H1 (cell line): ENCODE measurements at regions not wholly inside any gene's neighbourhood (a gene's known extent, or its start where the extent isn't known, plus 50 kb on each side); places are given as distances from the start of the nearest gene placed in this dataset.

ENCODE experiments used
- CTCF ChIA-PET: fragments of 300-600 bp; sonication (Branson Sonifier 250); formaldehyde crosslinking; loops from one replicate; lab custom pipeline; 2021; ENCODE audit not compliant: partially characterized antibody; lab: Charles Lee
- POLR2A ChIA-PET: fragments of 300-600 bp; sonication (Branson Sonifier 250); formaldehyde crosslinking; loops from one replicate; lab custom pipeline; 2021; ENCODE audit warnings: inconsistent platforms; ENCODE audit not compliant: partially characterized antibody; lab: Charles Lee
- DNase-seq, 2 experiments: peaks; one replicate each; pipeline versions ENCODE4 v3.0.0 to v3.0.0-alpha.2; 2010 to 2022; ENCODE audit warnings: low spot score in 2 of 2, low read depth in 1 of 2, mixed read lengths in 1 of 2
- FAIRE-seq: peaks from 2 replicates; lab custom pipeline; 2011; peaks lifted over from hg19 to GRCh38; lab: Jason Lieb, UNC
- H2AFZ ChIP-seq: 2 replicates; pipeline ENCODE4 v1.8.1; 2012; ENCODE audit warnings: low read length, inconsistent platforms
- H2AK5ac ChIP-seq: 2 replicates; pipeline ENCODE4 v1.6.1; 2013; ENCODE audit warnings: low read depth, low read length
- H2BK120ac ChIP-seq: replicated peaks from 2 replicates; pipeline ENCODE3; 2013; ENCODE audit warnings: low read depth, low read length, inconsistent platforms
- H2BK12ac ChIP-seq: 2 replicates; pipeline ENCODE4 v1.6.1; 2013; ENCODE audit warnings: low read depth, low read length
- H2BK15ac ChIP-seq: 2 replicates; pipeline ENCODE4 v1.6.1; 2013; ENCODE audit warnings: low read length
- H2BK20ac ChIP-seq: 2 replicates; pipeline ENCODE4 v1.6.1; 2013; ENCODE audit warnings: low read length
- H2BK5ac ChIP-seq: 2 replicates; pipeline ENCODE4 v1.6.1; 2013; ENCODE audit warnings: low read depth, low read length
- H3K14ac ChIP-seq: 2 replicates; pipeline ENCODE4 v1.6.1; 2013; ENCODE audit warnings: inconsistent platforms; ENCODE audit not compliant: insufficient read length
- H3K18ac ChIP-seq: 2 replicates; pipeline ENCODE4 v1.6.1; 2013; ENCODE audit warnings: low read length; ENCODE audit errors: extremely low read depth
- H3K23ac ChIP-seq: 2 replicates; pipeline ENCODE4 v1.6.1; 2013; ENCODE audit warnings: inconsistent platforms; ENCODE audit not compliant: insufficient read length
- H3K23me2 ChIP-seq: 2 replicates; pipeline ENCODE4 v1.6.1; 2013; ENCODE audit warnings: low read depth, low read length
- H3K27ac ChIP-seq: 2 replicates; pipeline ENCODE4 v1.6.1; 2011; ENCODE audit warnings: low read depth, low read length, inconsistent platforms
- H3K27me3 ChIP-seq, 4 experiments: replicated peaks in 1 of 4; 1 replicate in 1 of 4; 2 replicates in 3 of 4; pipeline versions ENCODE4 v1.6.1 to v1.8.1; 2011 to 2013; ENCODE audit warnings: low read length in 3 of 4, mild to moderate bottlenecking in 3 of 4, inconsistent platforms in 2 of 4, mixed read lengths in 2 of 4, moderate library complexity in 1 of 4; ENCODE audit not compliant: control insufficient read depth in 3 of 4, insufficient read depth in 3 of 4; ENCODE audit errors: extremely low read depth in 1 of 4
- H3K36me3 ChIP-seq, 4 experiments: 2 replicates each; pipeline versions ENCODE4 v1.6.1 to v1.8.1; 2011 to 2013; ENCODE audit warnings: mild to moderate bottlenecking in 4 of 4, low read length in 3 of 4, moderate library complexity in 2 of 4, control low read depth in 1 of 4, inconsistent platforms in 1 of 4; ENCODE audit not compliant: insufficient read depth in 4 of 4, control insufficient read depth in 2 of 4
- H3K4ac ChIP-seq: replicated peaks from 2 replicates; pipeline ENCODE3; 2013; ENCODE audit warnings: low read length, low read depth, mixed read lengths, inconsistent platforms; ENCODE audit not compliant: insufficient read length
- H3K4me1 ChIP-seq, 4 experiments: replicated peaks in 1 of 4; 1 replicate in 1 of 4; 2 replicates in 3 of 4; pipeline versions ENCODE4 v1.6.1 to v1.8.1; 2011 to 2013; ENCODE audit warnings: low read length in 3 of 4, inconsistent platforms in 2 of 4, mixed read lengths in 1 of 4; ENCODE audit not compliant: insufficient read depth in 4 of 4, control insufficient read depth in 3 of 4
- H3K4me2 ChIP-seq, 2 experiments: 2 replicates each; pipeline versions ENCODE4 v1.6.1 to v1.8.1; 2011 to 2013; ENCODE audit warnings: low read depth in 2 of 2, low read length in 2 of 2, control low read depth in 1 of 2, inconsistent platforms in 1 of 2, mild to moderate bottlenecking in 1 of 2; ENCODE audit not compliant: insufficient read depth in 1 of 2
- H3K4me3 ChIP-seq, 4 experiments: fragments of 200-600, 300-600 bp in 1 of 4; sonication (generic), shearing (Covaris generic), sonication (Bioruptor Twin) in 1 of 4; 2 replicates each; pipeline versions ENCODE4 v1.5.1 to v1.8.1; 2011 to 2016; ENCODE audit warnings: low read length in 4 of 4, low read depth in 3 of 4, control low read depth in 2 of 4, inconsistent platforms in 2 of 4, mild to moderate bottlenecking in 2 of 4, mixed read lengths in 1 of 4, moderate library complexity in 1 of 4; ENCODE audit not compliant: insufficient read depth in 2 of 4; ENCODE audit errors: extremely low read depth in 1 of 4
- H3K56ac ChIP-seq: replicated peaks from 2 replicates; pipeline ENCODE3; 2013; ENCODE audit warnings: low read depth, mild to moderate bottlenecking, mixed read lengths, low read length, inconsistent platforms; ENCODE audit not compliant: insufficient read length
- H3K79me1 ChIP-seq: 2 replicates; pipeline ENCODE4 v1.6.1; 2013; ENCODE audit warnings: low read depth, low read length, control low read depth
- H3K79me2 ChIP-seq, 2 experiments: 2 replicates each; pipeline versions ENCODE4 v1.6.1 to v1.8.1; 2012 to 2013; ENCODE audit warnings: low read length in 2 of 2, mild to moderate bottlenecking in 2 of 2, inconsistent platforms in 1 of 2; ENCODE audit not compliant: insufficient read depth in 2 of 2, control insufficient read depth in 1 of 2
- H3K9ac ChIP-seq, 4 experiments: replicated peaks in 1 of 4; 1 replicate in 1 of 4; 2 replicates in 3 of 4; pipeline versions ENCODE4 v1.6.1 to v1.8.1; 2011 to 2013; ENCODE audit warnings: low read depth in 3 of 4, low read length in 3 of 4, control low read depth in 2 of 4, mild to moderate bottlenecking in 2 of 4, moderate library complexity in 2 of 4, inconsistent platforms in 1 of 4; ENCODE audit errors: extremely low read depth in 1 of 4
- H3K9me3 ChIP-seq, 2 experiments: 2 replicates each; pipeline versions ENCODE4 v1.6.1 to v1.8.1; 2012 to 2013; ENCODE audit warnings: mild to moderate bottlenecking in 2 of 2, moderate library complexity in 2 of 2, control low read depth in 1 of 2, inconsistent platforms in 1 of 2, low read depth in 1 of 2, low read length in 1 of 2, mixed read lengths in 1 of 2; ENCODE audit not compliant: insufficient read depth in 2 of 2
- H4K20me1 ChIP-seq, 2 experiments: replicated peaks in 1 of 2; 2 replicates each; pipeline versions ENCODE3 to v1.8.1; 2011 to 2013; ENCODE audit warnings: inconsistent platforms in 2 of 2, low read length in 2 of 2, mild to moderate bottlenecking in 1 of 2; ENCODE audit not compliant: insufficient read depth in 2 of 2, control insufficient read depth in 1 of 2
- H4K5ac ChIP-seq: 2 replicates; pipeline ENCODE4 v1.6.1; 2013; ENCODE audit warnings: low read length, low read depth, mixed read lengths, inconsistent platforms; ENCODE audit not compliant: insufficient read length
- H4K8ac ChIP-seq: 2 replicates; pipeline ENCODE4 v1.8.0; 2013; ENCODE audit warnings: mild to moderate bottlenecking, moderate library complexity, low read length, inconsistent platforms; ENCODE audit not compliant: insufficient read depth; ENCODE audit errors: extremely low read depth
- H4K91ac ChIP-seq: replicated peaks from 2 replicates; pipeline ENCODE3; 2013; ENCODE audit warnings: low read length, mixed read lengths, inconsistent platforms; ENCODE audit not compliant: insufficient read length
- BACH1 ChIP-seq: IDR thresholded peaks from 2 replicates; pipeline ENCODE4 v1.6.1; 2012; ENCODE audit warnings: low read length, improper control_type of control experiment
- CREB1 ChIP-seq: IDR thresholded peaks from 2 replicates; pipeline ENCODE4 v1.6.1; 2012; ENCODE audit warnings: inconsistent platforms
- E2F6 ChIP-seq: IDR thresholded peaks from 2 replicates; pipeline ENCODE4 v1.6.1; 2012; ENCODE audit warnings: inconsistent platforms
- KDM5A ChIP-seq: fragments of 200-600 bp; IDR thresholded peaks from 2 replicates; pipeline ENCODE4 v1.7.1; 2012; ENCODE audit warnings: mild to moderate bottlenecking, low read length, inconsistent platforms, mixed read lengths
- RNF2 ChIP-seq: fragments of 200-900, 300-1000 bp; sonication (generic); IDR thresholded peaks from 2 replicates; pipeline ENCODE4 v1.7.1; 2016; ENCODE audit warnings: borderline replicate concordance, low read depth, mild to moderate bottlenecking, antibody characterized with exemption, low read length; ENCODE audit not compliant: poor library complexity, severe bottlenecking; ENCODE audit errors: missing control alignments
- SIN3A ChIP-seq, 2 experiments: IDR thresholded peaks in 1 of 2; conservative IDR thresholded peaks in 1 of 2; 2 replicates each; pipeline ENCODE4 v1.6.1; 2011 to 2012; ENCODE audit warnings: low read length in 2 of 2, improper control_type of control experiment in 1 of 2, low read depth in 1 of 2, mild to moderate bottlenecking in 1 of 2
- ZNF274 ChIP-seq: IDR thresholded peaks from 2 replicates; pipeline ENCODE4 v1.7.0; 2012; ENCODE audit warnings: low read length, borderline replicate concordance; ENCODE audit errors: extremely low read depth
- WGBS, 2 experiments: shearing (Covaris generic) in 1 of 2; methylation state at CpG; one replicate each; pipeline versions ENCODE4 v1.1.6 to v1.1.7; 2013 to 2015; ENCODE audit warnings: low lambda C conversion rate in 2 of 2, mixed read lengths in 2 of 2, inconsistent platforms in 1 of 2, low coverage in 1 of 2, missing lambda C conversion rate in 1 of 2; ENCODE audit not compliant: insufficient replicate concordance in 2 of 2, insufficient coverage in 1 of 2, insufficient read length in 1 of 2; ENCODE audit errors: extremely low coverage in 1 of 2, missing lambda C conversion rate in 1 of 2; 5-methylcytosine and 5-hydroxymethylcytosine counted together

GRCh38 chr1:98437011-98437410 lies 224.5 kb upstream of the SNX7 start:
- TF ChIP-seq SIN3A (conservative IDR thresholded peaks at IDR 0.05 in 1 of 2, IDR thresholded peaks at IDR 0.05 in 1 of 2; ENCODE audit: low read depth in 1 of 2, low read length in 2 of 2) (no peak), E2F6 (no peak), RNF2 (no peak), ZNF274 (no peak), BACH1 (no peak), KDM5A (no peak), CREB1 (no peak)
- H3K9me3 ChIP-seq = no peaks in the 10 kb centered on the region
- H3K14ac ChIP-seq = no peak overlapping the region
- no peak overlapping the region for H3K56ac ChIP-seq
- no peak overlapping the region for H3K27ac ChIP-seq
- no peak overlapping the region for H2BK12ac ChIP-seq
- no peaks in the 10 kb centered on the region for H3K79me1 ChIP-seq
- H3K9ac ChIP-seq = no peak overlapping the region
- no peaks in the 10 kb centered on the region for H3K36me3 ChIP-seq
- no peak overlapping the region for H3K4me2 ChIP-seq
- H3K23ac ChIP-seq = no peak overlapping the region
- 90% methylated on average over 2 of the region's 2 CpGs; no CpG with 5 or more reads in 1 of the 2 experiments for WGBS, 2 experiments
- FAIRE-seq (no peak), DNase-seq (no peak)
- no peak overlapping the region for H2BK5ac ChIP-seq
- no peaks in the 10 kb centered on the region for H3K4me1 ChIP-seq
- no peak overlapping the region for H2BK20ac ChIP-seq
- H3K79me2 ChIP-seq = no peaks in the 10 kb centered on the region
- H3K23me2 ChIP-seq = no peaks in the 10 kb centered on the region; the same call in 1 of the 2 replicates
- no peak overlapping the region for H2AFZ ChIP-seq
- H4K91ac ChIP-seq = no peak overlapping the region
- H3K27me3 ChIP-seq = no peaks in the 10 kb centered on the region
- H2BK120ac ChIP-seq = no peak overlapping the region
- ChIA-PET POLR2A (no interaction called here), CTCF (no interaction called here)
- H4K20me1 ChIP-seq = no peaks in the 10 kb centered on the region
- H2BK15ac ChIP-seq = no peak overlapping the region
- H3K4ac ChIP-seq = no peak overlapping the region
- no peak overlapping the region for H4K8ac ChIP-seq
- no peak overlapping the region for H3K4me3 ChIP-seq
- no peak overlapping the region for H2AK5ac ChIP-seq
- H3K18ac ChIP-seq = no peak overlapping the region
- H4K5ac ChIP-seq = no peak overlapping the region
